Skeletal muscle tissue (tissue), 3 donors: ENCODE measurements at regions not wholly inside any gene's neighbourhood (a gene's known extent, or its start where the extent isn't known, plus 50 kb on each side); places are given as distances from the start of the nearest gene placed in this dataset.

Experiments used
- H3K27ac ChIP-seq: one replicate; pipeline ENCODE4 v1.7.0; 2013; ENCODE audit warnings: mild to moderate bottlenecking, low read depth, low read length, inconsistent platforms
- H3K27me3 ChIP-seq, 3 donors: one replicate each; pipeline ENCODE4 v1.7.0; 2013; ENCODE audit warnings: low read length in 3 of 3; ENCODE audit not compliant: control insufficient read depth in 3 of 3, insufficient read depth in 3 of 3
- H3K36me3 ChIP-seq, 3 donors: one replicate each; pipeline ENCODE4 v1.7.0; 2013; ENCODE audit warnings: low read length in 3 of 3; ENCODE audit not compliant: control insufficient read depth in 3 of 3, insufficient read depth in 3 of 3
- H3K4me1 ChIP-seq, 3 donors: one replicate each; pipeline ENCODE4 v1.7.0; 2013; ENCODE audit warnings: low read length in 3 of 3, mild to moderate bottlenecking in 3 of 3; ENCODE audit not compliant: control insufficient read depth in 3 of 3, insufficient read depth in 3 of 3
- H3K4me3 ChIP-seq, 3 donors: one replicate each; pipeline ENCODE4 v1.7.0; 2013; ENCODE audit warnings: low read length in 3 of 3
- H3K9ac ChIP-seq, 3 donors: one replicate each; pipeline ENCODE4 v1.7.0; 2013; ENCODE audit warnings: low read length in 3 of 3, mild to moderate bottlenecking in 3 of 3, moderate library complexity in 2 of 3, low read depth in 1 of 3
- H3K9me3 ChIP-seq, 3 donors: one replicate each; pipeline ENCODE4 v1.7.0; 2013; ENCODE audit warnings: low read length in 3 of 3; ENCODE audit not compliant: control insufficient read depth in 3 of 3
- donor health status: Osteomylitis.

DNA sequence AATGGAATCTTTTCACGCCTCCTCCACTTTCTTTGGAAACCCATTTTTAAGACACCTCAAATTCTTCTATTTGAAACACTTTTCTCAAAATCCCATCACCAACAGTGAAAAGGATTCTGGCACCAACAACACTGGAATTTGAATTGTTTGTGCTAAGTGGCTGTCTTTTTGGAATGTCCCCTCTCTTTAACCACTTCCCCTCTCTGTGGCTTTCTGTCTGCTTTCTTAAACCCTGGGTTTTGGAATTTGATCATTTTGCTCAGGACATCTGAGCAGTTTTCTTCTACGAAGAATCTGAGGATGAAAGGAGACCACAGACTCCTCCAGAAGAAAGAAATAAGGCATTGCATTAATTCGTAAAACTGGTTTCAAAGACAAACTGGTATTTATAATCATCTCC is 89.0 kb downstream of the MXRA5 start:
- H3K4me1 ChIP-seq: no peaks in the 10 kb centered on the region
- H3K9me3 ChIP-seq: peaks cover 0 to 2% (median 0%) of the 10 kb centered on the region in 3 donors
- H3K4me3 ChIP-seq: no peak overlapping the region
- no peak overlapping the region for H3K27ac ChIP-seq
- H3K27me3 ChIP-seq: no peaks in the 10 kb centered on the region
- H3K36me3 ChIP-seq: no peaks in the 10 kb centered on the region
- H3K9ac ChIP-seq: no peak overlapping the region

DNA sequence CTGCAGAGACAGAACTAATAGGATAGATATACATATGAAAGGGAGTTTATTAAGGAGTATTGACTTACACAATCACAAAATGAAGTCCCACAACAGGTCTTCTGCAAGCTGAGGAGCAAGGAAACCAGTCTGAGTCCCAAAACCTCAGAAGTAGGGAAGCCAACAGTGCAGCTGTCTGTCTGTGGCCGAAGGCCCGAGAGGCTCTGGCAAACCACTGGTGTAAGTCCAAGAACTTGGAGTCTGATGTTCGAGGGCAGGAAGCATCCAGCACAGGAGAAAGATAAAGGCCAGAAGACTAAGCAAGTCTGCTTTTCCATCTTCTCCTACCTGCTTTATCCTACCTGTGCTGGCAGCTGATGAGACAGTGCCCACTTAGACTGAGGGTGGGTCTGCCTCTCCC is 89.6 kb downstream of the MXRA5 start:
- no peak overlapping the region for H3K27ac ChIP-seq
- peaks cover 0 to 2% (median 0%) of the 10 kb centered on the region in 3 donors for H3K9me3 ChIP-seq
- no peak overlapping the region for H3K4me3 ChIP-seq
- H3K27me3 ChIP-seq: no peaks in the 10 kb centered on the region
- H3K36me3 ChIP-seq: no peaks in the 10 kb centered on the region
- no peaks in the 10 kb centered on the region for H3K4me1 ChIP-seq
- H3K9ac ChIP-seq: no peak overlapping the region

DNA sequence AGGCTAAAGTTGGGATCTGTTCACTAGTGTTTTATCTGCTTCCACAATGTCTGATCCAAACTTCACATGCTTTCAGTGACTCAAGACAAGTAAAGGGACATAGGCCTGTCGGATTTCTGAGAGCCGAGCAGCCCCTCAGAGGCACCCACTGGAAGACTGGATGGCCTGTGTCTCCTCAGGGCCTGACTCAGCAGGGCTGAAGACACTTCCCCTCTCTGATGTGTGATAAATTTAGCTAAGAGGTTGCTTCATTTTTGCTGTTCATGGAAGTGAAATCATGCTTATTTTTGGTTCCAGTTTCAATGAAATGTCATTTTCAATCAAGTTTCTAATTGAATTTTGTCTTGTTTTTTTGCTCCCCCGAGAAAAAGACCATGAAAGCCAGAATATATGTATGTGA is 93.7 kb downstream of the MXRA5 start:
- Histone ChIP-seq H3K36me3 (no peaks in the 10 kb centered on the region), H3K27ac (no peak overlapping the region), H3K27me3 (no peaks in the 10 kb centered on the region), H3K9me3 (peaks cover 0 to 2% (median 0%) of the 10 kb centered on the region in 3 donors), H3K4me1 (no peaks in the 10 kb centered on the region), H3K9ac (no peak overlapping the region), H3K4me3 (no peak overlapping the region)

DNA sequence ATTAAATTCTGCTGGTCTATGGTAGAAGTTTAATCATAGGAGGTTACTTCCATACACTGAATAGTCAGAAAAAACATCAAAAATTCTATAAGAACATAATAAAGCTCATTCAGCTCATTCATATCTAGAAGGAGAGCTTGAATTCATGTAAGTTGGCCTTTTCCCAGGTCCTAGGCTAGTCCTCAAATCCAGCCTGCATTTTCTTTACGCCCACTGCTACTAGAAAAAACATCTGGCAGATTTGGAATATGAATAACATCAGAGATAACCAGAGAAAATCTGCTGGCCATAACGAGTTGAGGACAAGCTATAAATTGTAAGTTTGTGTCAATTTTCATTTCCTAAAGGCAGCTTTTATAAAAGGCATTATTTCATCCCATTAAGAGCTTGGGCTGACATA is 95.5 kb downstream of the MXRA5 start:
- Histone ChIP-seq H3K27me3 (no peaks in the 10 kb centered on the region), H3K27ac (no peak overlapping the region), H3K36me3 (no peaks in the 10 kb centered on the region), H3K9ac (no peak overlapping the region), H3K9me3 (peaks cover 0 to 2% (median 0%) of the 10 kb centered on the region in 3 donors), H3K4me3 (no peak overlapping the region), H3K4me1 (no peaks in the 10 kb centered on the region)

DNA sequence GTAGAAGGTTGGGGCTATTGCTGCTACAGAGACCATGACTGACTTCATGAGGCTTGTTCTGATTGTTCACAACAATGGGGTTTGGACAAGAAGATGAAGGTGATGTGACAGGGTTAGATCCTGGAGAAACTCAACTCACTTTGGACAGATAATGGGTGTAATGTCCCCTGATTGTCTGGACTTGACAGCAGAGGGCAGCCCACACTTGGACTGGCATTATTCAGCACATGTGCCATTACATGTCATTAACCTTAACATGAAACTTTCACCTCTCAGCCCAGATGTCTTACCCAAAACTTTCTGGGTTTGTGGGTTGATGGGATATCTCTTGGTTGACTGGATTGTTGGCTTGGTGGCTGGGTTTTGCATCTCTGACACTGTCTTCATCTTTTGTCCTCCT is 101.5 kb downstream of the MXRA5 start:
- H3K4me3 ChIP-seq: no peak overlapping the region
- no peak overlapping the region for H3K27ac ChIP-seq
- no peak overlapping the region for H3K9ac ChIP-seq
- H3K9me3 ChIP-seq: no peaks in the 10 kb centered on the region
- H3K36me3 ChIP-seq: no peaks in the 10 kb centered on the region
- H3K27me3 ChIP-seq: no peaks in the 10 kb centered on the region
- no peaks in the 10 kb centered on the region for H3K4me1 ChIP-seq

DNA sequence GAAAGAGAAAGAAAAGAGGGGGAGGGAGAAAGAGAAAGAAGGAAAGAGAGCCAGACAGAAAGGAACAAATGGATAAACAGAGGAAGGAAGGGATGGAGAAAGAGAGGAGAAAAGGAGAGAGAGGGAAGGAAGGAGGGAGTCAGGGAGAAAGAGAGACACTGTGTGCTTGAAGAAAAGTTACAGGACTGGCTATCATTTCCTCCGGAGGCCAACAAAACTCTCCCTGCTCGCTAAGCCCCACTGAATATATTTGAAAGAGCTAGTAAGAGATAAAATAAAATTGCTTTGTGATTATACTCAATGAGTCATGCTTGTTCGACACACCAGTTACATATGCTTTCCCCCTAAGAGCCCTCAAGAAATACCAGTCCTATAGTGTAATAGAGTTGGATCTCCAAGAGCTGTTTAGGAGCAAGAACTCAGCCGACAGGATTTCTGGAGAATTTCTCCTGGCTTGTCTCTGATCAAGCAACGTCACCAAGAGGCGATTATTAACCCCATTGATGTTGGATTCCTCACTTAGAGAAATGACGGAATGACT is 102.2 kb downstream of the MXRA5 start:
- Histone ChIP-seq H3K27me3 (no peaks in the 10 kb centered on the region), H3K9me3 (no peaks in the 10 kb centered on the region), H3K9ac (no peak overlapping the region), H3K36me3 (no peaks in the 10 kb centered on the region), H3K4me3 (no peak overlapping the region), H3K27ac (no peak overlapping the region), H3K4me1 (no peaks in the 10 kb centered on the region)

DNA sequence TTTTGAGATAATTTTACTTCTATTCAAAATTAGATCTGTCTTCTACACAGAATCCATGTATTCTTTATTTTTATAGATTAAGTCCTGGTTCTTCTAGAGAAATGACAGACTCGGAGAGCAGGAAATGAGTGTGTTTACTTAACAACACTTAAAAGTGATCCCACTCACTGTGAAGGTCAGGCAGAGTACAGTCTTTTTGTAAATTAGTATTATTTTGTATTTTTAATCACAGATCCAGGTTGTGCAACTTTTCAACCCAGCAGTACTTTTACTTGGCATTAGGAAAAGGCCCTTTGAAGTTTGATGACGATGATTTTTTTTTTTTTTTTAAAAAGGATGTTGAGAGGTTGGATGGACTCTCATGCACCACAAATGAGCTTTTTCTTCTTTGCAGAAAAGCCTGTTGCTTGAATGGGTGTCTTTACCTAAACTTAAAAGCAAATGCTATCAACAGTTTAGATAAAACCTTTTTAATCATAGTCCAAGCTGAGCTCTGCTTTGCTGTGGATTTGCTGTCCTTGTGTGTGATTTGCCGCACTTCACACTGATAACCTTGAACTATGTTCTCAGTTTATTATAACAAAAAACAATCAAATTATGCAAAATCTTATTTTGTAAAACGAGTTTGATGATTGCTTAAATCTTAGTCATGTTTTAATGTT is 114.1 kb downstream of the MXRA5 start:
- Histone ChIP-seq H3K27me3 (no peaks in the 10 kb centered on the region), H3K27ac (no peak overlapping the region), H3K4me3 (no peak overlapping the region), H3K9ac (no peak overlapping the region), H3K4me1 (no peaks in the 10 kb centered on the region), H3K9me3 (no peaks in the 10 kb centered on the region), H3K36me3 (no peaks in the 10 kb centered on the region)

DNA sequence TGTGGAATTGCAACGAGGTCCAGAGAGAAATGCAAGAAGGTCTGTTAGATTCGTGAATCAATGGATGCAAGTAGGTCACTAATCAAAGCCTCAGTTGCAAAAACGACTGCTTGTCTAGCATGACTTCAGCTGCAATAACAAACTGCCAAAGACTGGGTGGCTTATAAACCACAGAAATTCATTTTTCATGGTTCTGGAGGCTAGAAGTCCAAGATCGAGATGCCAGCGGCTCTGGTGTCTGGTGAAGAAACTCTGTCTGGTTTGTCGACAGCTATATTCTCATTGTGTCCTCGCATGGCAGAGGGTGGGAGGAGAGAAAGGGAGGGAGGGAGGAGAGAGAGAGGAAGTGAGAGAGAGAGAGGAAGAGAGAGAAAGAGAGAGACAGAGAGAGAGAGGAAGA is 114.7 kb downstream of the MXRA5 start:
- Histone ChIP-seq H3K9ac (no peak overlapping the region), H3K4me1 (no peaks in the 10 kb centered on the region), H3K9me3 (no peaks in the 10 kb centered on the region), H3K27me3 (no peaks in the 10 kb centered on the region), H3K36me3 (no peaks in the 10 kb centered on the region), H3K27ac (no peak overlapping the region), H3K4me3 (no peak overlapping the region)

DNA sequence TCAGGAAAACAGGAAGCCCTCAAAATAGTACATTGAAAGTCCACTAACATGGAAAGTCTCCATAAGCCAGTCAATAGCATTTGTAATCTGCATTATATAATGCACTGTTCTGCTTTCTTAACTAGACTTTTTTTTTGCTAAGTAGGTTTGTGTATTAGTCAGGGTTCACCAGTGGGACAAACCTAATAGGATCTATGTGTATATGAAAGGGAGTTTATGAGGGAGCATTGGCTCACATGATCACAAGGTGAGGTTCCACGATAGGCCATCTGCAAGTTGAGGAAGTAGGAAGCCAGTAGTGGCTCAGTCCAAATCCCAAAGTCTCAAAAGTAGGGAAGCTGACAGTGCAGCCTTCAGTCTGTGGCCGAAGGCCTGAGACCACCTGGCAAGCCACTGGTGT is 116.0 kb downstream of the MXRA5 start:
- Histone ChIP-seq H3K4me1 (no peaks in the 10 kb centered on the region), H3K27me3 (no peaks in the 10 kb centered on the region), H3K4me3 (no peak overlapping the region), H3K9me3 (no peaks in the 10 kb centered on the region), H3K9ac (no peak overlapping the region), H3K27ac (no peak overlapping the region), H3K36me3 (no peaks in the 10 kb centered on the region)

DNA sequence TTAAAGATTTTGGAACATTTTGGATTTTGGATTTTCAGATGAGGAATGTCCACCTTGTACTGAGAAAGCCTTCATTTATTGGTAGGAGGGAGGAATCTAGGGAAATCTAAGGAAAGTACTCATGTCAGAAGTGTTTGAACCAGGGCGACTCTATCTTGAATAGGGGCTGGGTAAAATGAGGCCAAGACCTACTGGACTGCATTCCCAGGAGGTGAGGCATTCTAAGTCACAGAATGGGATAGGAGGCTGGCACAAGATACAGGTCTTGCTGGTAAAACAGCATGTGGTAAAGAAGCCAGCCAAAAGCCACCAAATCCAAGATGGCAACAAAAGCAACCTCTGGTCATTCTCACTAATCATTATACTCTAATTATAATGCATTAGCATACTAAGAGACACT is 118.9 kb downstream of the MXRA5 start:
- no peaks in the 10 kb centered on the region for H3K4me1 ChIP-seq
- no peak overlapping the region for H3K9ac ChIP-seq
- no peak overlapping the region for H3K4me3 ChIP-seq
- H3K36me3 ChIP-seq: no peaks in the 10 kb centered on the region
- no peaks in the 10 kb centered on the region for H3K9me3 ChIP-seq
- no peaks in the 10 kb centered on the region for H3K27me3 ChIP-seq
- no peak overlapping the region for H3K27ac ChIP-seq
